ENCODE measurements at regions not wholly inside any gene's neighbourhood (a gene's known extent, or its start where the extent isn't known, plus 50 kb on each side); places are given as distances from the start of the nearest gene placed in this dataset.

GRCh38 chr4:32470087-32470585 lies 1750.0 kb downstream of the PCDH7 start:
- Histone ChIP-seq H4K5ac (ENCODE audit: insufficient read length, low read depth, low read length) (no peak overlapping the region), H2BK15ac (ENCODE audit: low read depth, low read length) (no peak overlapping the region), H3K79me2 (ENCODE audit: insufficient read depth, low read length) (no peaks in the 10 kb centered on the region), H4K91ac (ENCODE audit: insufficient read length, low read depth, low read length) (no peak overlapping the region), H3T11ph (ENCODE audit: low read length) (no peak overlapping the region), H2AK5ac (ENCODE audit: insufficient read length, low read length) (no peak overlapping the region), H4K8ac (replicated peaks; ENCODE audit: insufficient read length, low read depth, low read length) (no peak overlapping the region), H3K27me3 (ENCODE audit: insufficient read depth, low read length) (no peaks in the 10 kb centered on the region), H3K18ac (ENCODE audit: insufficient read length, low read depth, low read length) (no peak overlapping the region), H3K14ac (ENCODE audit: insufficient read depth, low read length) (no peak overlapping the region), H3K23ac (ENCODE audit: insufficient read length, low read depth, low read length) (no peak overlapping the region), H3K56ac (ENCODE audit: insufficient read length, low read depth, low read length) (no peak overlapping the region), H3K9me3 (ENCODE audit: control insufficient read depth, low read depth, low read length) (no peaks in the 10 kb centered on the region), H2AFZ (ENCODE audit: low read length) (no peak overlapping the region), H3K4me2 (ENCODE audit: insufficient read depth, insufficient read length, low read length) (no peak overlapping the region), H2BK120ac (ENCODE audit: low read depth, low read length, poor library complexity, severe bottlenecking) (no peak overlapping the region), H3K79me1 (ENCODE audit: insufficient read depth, low read depth, low read length, poor library complexity, severe bottlenecking) (no peaks in the 10 kb centered on the region), H2BK12ac (ENCODE audit: insufficient read length, low read depth, low read length) (no peak overlapping the region), H2BK5ac (ENCODE audit: insufficient read length, low read length) (no peak overlapping the region), H4K20me1 (ENCODE audit: control insufficient read depth, insufficient read depth, insufficient read length) (no peaks in the 10 kb centered on the region), H2BK20ac (ENCODE audit: low read depth, low read length, poor library complexity, severe bottlenecking) (no peak overlapping the region), H3K9ac (ENCODE audit: extremely low read depth, insufficient read length, low read length) (no peak overlapping the region), H3K4me1 (ENCODE audit: insufficient read depth, low read length) (no peaks in the 10 kb centered on the region), H3K4ac (ENCODE audit: low read depth, low read length) (no peak overlapping the region), H3K23me2 (ENCODE audit: insufficient read length, low read depth, low read length, poor library complexity, severe bottlenecking) (no peaks in the 10 kb centered on the region), H3K27ac (ENCODE audit: insufficient read length, low read depth, low read length) (no peak overlapping the region)
- Mint-ChIP-seq H3K4me3 (no peak overlapping the region), H3K4me1 (no peaks in the 10 kb centered on the region; a peak in 1 of 4 replicates), H3K36me3 (ENCODE audit: insufficient read depth in 1 of 3, low read depth in 3 of 3) (no peaks in the 10 kb centered on the region), H3K27me3 (ENCODE audit: low read depth) (no peaks in the 10 kb centered on the region), H3K27ac (no peak overlapping the region), H3K9me3 (no peaks in the 10 kb centered on the region; a peak in 1 of 5 replicates)
- DNase-seq: no peak
- no CpG with 5 or more reads among the region's 1 CpG for WGBS (ENCODE audit: extremely low coverage, insufficient read length, low lambda C conversion rate)
- no peak for TF ChIP-seq CTCF (conservative IDR thresholded peaks at IDR 0.05)

Data from H9 (cell line).